SK-N-MC (cell line): ENCODE measurements at regions not wholly inside any gene's neighbourhood (a gene's known extent, or its start where the extent isn't known, plus 50 kb on each side); places are given as distances from the start of the nearest gene placed in this dataset.
"Not testable (repeated sequence)": the region's sequence is repeated elsewhere in the genome, so short reads cannot be mapped to it uniquely, and the experiment has no call there.

Source experiments
- DNase-seq: peaks from one replicate; pipeline ENCODE4 v3.0.0-alpha.2; 2011; ENCODE audit warnings: low read depth, low spot score
- H3K27ac ChIP-seq: fragments of 200-600 bp; sonication (generic); 2 replicates; pipeline ENCODE4 v1.5.1; 2016; ENCODE audit warnings: mixed run types
- H3K36me3 ChIP-seq: fragments of 200-600 bp; sonication (generic); 2 replicates; pipeline ENCODE4 v1.6.1; 2017; ENCODE audit warnings: antibody characterized with exemption, low read length, mixed read lengths; ENCODE audit not compliant: insufficient read depth
- H3K4me3 ChIP-seq: fragments of 200-600 bp; sonication (generic); 2 replicates; pipeline ENCODE4 v1.5.1; 2016
- H3K9ac ChIP-seq: fragments of 200-600 bp; sonication (generic); 2 replicates; pipeline ENCODE4 v1.8.0; 2017; ENCODE audit warnings: mixed run types, mixed read lengths; ENCODE audit not compliant: insufficient read length
- H3K9me3 ChIP-seq: fragments of 200-600 bp; sonication (generic); 2 replicates; pipeline ENCODE4 v1.6.1; 2017; ENCODE audit warnings: low read depth, mild to moderate bottlenecking, antibody characterized with exemption, low read length, moderate library complexity, mixed read lengths
- EZH2 ChIP-seq: fragments of 200-600 bp; sonication (generic); IDR thresholded peaks from one replicate; pipeline ENCODE4 v1.6.1; 2017; ENCODE audit warnings: antibody characterized with exemption
- FOXP2 ChIP-seq: optimal IDR thresholded peaks from 2 replicates; pipeline ENCODE3; 2011; ENCODE audit warnings: mild to moderate bottlenecking, moderate library complexity; ENCODE audit not compliant: insufficient read depth; ENCODE audit errors: extremely low read length, control extremely low read depth
- POLR2AphosphoS5 ChIP-seq: IDR thresholded peaks from 2 replicates; pipeline ENCODE4 v1.6.1; 2012; ENCODE audit warnings: mild to moderate bottlenecking, low read depth, low read length, borderline replicate concordance

DNA sequence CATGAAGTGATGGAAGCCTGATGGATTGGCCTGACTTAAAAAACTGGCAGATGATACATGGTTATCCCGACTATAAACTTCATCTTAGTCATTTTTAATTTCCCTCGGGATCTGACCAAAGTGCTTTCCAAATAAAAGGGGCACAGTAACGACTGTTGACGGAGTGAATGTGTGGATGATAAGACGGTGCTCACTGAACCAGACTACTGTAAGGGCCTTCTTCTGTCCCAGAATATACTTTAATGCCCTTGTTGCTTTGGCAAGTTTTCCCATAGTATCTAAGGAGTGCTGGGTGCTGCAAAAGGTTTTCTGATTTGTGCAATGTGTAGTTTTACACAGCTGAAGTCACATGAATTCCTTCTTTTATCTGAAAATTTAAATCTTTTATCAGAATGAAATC lies 373.5 kb downstream of the DSEL start:
- Histone ChIP-seq H3K36me3 (no peaks in the 10 kb centered on the region), H3K9me3 (no peaks in the 10 kb centered on the region), H3K9ac (no peak overlapping the region), H3K27ac (no peak overlapping the region), H3K4me3 (no peak overlapping the region)
- no peak for TF ChIP-seq FOXP2
- no peak for TF ChIP-seq EZH2
- TF ChIP-seq POLR2AphosphoS5 = no peak
- DNase-seq = no peak

DNA sequence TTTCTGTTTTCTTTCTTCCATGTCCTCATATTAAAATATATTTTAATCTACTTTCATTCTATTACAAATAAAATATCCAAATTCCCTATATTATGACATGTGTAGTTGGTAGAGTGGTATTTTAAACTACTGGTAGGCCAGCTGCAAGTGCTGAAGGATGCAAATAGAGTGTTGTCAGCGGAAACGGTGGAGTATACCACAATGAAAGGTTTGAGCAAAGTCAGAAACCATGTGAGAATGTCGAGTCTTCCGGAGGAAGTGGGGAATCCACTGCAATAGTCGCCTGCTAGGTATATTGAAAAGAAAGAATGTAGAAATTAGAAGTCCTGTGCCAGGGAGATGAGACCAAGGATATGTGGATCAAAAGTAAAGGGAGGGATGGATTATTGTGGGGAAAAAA lies 373.9 kb downstream of the DSEL start:
- Histone ChIP-seq H3K36me3 (no peaks in the 10 kb centered on the region), H3K9me3 (no peaks in the 10 kb centered on the region), H3K27ac (no peak overlapping the region), H3K4me3 (no peak overlapping the region), H3K9ac (no peak overlapping the region)
- no peak for DNase-seq
- no peak for TF ChIP-seq EZH2
- TF ChIP-seq FOXP2 = no peak
- TF ChIP-seq POLR2AphosphoS5 = no peak

DNA sequence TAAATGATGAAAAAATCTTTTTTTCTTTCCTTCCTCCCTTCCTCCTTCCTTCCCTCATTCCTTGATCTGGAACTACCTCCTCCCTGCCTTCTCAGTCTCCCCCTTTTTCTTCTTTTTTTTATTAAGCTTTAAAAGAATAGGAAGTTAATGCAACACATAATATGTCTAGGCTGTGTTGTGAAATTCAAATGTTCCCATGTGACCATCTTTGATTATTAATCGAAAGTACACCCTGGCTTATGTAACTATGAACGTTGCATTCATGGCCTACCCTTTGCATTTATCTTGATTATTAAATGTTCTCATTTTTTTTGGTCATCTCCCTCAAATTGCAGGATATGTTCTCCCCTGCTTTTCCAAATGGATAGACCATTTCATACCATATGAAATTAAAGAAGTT lies 376.0 kb downstream of the DSEL start:
- Histone ChIP-seq H3K9ac (no peak overlapping the region), H3K9me3 (no peaks in the 10 kb centered on the region), H3K4me3 (no peak overlapping the region), H3K36me3 (no peaks in the 10 kb centered on the region), H3K27ac (no peak overlapping the region)
- no peak for DNase-seq
- TF ChIP-seq POLR2AphosphoS5 (no peak), FOXP2 (no peak), EZH2 (no peak)

DNA sequence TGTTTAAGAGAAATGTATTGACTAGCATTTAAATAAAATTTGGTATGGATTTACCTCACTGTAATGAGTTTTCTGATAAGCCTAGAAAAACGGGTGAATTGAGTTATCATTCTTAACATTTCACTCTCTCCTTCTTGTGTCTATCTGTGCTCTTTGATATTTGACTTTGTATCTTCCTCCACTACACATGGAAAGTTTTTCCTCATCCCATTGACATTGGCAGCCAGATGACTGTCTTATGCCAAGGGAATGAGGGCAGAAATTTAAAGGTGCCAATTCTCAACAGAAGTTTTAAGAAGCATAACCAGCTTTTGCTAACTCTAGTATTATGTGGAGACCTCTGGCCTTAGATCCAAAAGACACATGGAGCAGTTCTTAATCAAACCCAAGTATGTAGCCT lies 376.6 kb downstream of the DSEL start:
- H3K4me3 ChIP-seq = no peak overlapping the region
- H3K9ac ChIP-seq = no peak overlapping the region
- no peaks in the 10 kb centered on the region for H3K9me3 ChIP-seq
- no peaks in the 10 kb centered on the region for H3K36me3 ChIP-seq
- no peak for TF ChIP-seq EZH2
- no peak for TF ChIP-seq FOXP2
- no peak for TF ChIP-seq POLR2AphosphoS5
- DNase-seq = no peak
- H3K27ac ChIP-seq = no peak overlapping the region

DNA sequence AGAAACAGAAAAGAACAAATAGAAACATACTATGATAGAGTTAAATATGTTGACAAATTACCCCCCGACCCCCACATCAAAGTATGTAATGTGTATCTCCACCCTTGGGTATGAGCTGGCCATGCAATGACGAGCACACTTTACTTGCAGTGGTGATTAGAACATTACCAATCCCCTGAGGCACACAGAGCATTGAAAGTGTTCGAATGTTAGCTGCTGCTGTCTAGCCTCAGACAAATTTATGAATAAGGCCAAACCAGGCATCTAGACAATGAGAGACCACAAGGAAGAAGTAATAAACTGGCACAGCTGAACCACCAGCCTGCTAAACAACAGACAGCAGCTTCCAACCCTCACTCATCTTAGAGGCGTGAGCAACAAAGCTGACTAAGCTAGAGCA lies 380.5 kb downstream of the DSEL start:
- H3K36me3 ChIP-seq = no peaks in the 10 kb centered on the region
- H3K27ac ChIP-seq = no peak overlapping the region
- no peak for DNase-seq
- TF ChIP-seq POLR2AphosphoS5 = no peak
- no peak for TF ChIP-seq EZH2
- TF ChIP-seq FOXP2 = no peak
- no peak overlapping the region for H3K9ac ChIP-seq
- no peaks in the 10 kb centered on the region for H3K9me3 ChIP-seq
- H3K4me3 ChIP-seq = no peak overlapping the region

DNA sequence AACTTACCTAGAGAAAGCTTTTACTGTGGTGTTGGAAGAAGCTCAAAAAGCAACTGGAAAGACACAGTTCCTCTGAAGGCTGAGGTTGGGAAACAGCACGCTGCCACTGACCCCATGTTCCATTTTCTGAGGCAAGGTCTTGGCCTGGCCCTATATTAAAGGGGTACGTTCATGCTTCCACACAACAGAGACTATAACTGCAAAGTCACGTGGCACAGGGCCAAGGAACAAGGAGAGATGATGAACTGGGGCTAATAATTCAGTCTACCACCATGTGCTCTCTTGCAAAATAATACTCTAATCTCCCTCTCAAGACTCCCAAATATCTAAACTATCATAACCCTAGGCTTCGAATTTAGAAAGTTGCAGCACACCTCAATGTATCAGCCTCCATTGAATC lies 381.6 kb downstream of the DSEL start:
- H3K9me3 ChIP-seq = no peaks in the 10 kb centered on the region
- H3K4me3 ChIP-seq = no peak overlapping the region
- no peak for DNase-seq
- no peaks in the 10 kb centered on the region for H3K36me3 ChIP-seq
- TF ChIP-seq FOXP2 (no peak), EZH2 (no peak), POLR2AphosphoS5 (no peak)
- no peak overlapping the region for H3K27ac ChIP-seq
- no peak overlapping the region for H3K9ac ChIP-seq

DNA sequence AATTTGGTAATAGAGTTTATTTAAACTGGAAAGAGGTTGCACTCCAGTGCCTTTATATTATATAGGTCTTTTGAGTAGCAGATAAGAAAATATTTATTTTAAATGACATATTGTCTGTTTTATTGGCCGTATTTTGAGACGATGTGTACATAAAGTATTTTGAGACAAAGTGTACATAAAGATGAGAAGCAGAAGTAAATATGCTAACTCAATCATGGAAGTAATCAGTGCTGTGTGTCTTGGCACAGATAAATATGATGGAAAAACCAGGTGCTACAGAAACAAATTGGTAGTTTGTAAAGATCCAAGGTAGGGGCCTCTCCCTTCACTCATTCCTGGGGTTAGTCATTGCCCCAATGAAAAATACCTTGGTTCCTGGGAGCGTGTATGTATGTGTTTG lies 382.9 kb downstream of the DSEL start:
- Histone ChIP-seq H3K9me3 (no peaks in the 10 kb centered on the region), H3K27ac (no peak overlapping the region), H3K9ac (no peak overlapping the region), H3K36me3 (no peaks in the 10 kb centered on the region), H3K4me3 (no peak overlapping the region)
- DNase-seq = no peak
- no peak for TF ChIP-seq EZH2
- no peak for TF ChIP-seq FOXP2
- no peak for TF ChIP-seq POLR2AphosphoS5

DNA sequence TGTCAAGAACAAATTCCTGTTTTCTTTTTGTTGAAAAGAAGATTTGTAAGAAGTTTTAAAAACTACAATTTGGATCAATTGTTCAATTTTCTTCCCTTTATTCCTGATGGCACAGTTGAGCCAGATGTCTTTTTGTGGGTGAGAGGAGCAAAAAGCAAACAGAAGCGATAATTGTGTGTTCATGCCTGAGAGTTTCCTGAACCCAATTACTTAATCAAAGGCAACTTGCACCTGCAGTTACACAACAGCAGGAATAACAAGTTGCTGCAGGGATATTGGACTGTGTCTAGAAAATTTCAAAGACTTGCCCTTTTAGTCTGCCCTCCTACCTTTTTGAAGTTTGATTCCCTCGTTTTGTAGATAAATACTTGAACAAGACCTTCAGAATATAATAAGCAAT lies 383.6 kb downstream of the DSEL start:
- Histone ChIP-seq H3K36me3 (no peaks in the 10 kb centered on the region), H3K4me3 (no peak overlapping the region), H3K27ac (no peak overlapping the region), H3K9me3 (no peaks in the 10 kb centered on the region), H3K9ac (no peak overlapping the region)
- TF ChIP-seq EZH2 (no peak), FOXP2 (no peak), POLR2AphosphoS5 (no peak)
- DNase-seq = no peak

DNA sequence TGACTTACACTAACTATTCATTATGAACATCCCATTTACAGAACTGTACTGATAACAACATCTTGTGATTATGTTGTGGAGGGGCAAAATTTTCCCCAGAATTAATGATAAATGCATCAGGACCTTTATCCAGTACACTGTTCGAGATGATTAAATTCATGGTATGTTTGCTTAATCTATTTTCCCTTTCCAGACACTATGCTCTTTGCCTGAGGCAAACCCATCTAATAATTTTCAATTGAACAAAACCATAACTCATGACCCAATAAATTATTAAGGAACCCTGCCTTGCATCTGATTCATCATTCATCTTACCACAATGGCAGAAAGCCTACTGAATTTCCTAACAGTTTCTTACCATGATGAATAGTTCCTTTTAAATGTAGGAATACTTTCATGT lies 385.0 kb downstream of the DSEL start:
- no peaks in the 10 kb centered on the region for H3K9me3 ChIP-seq
- no peak overlapping the region for H3K27ac ChIP-seq
- no peak overlapping the region for H3K4me3 ChIP-seq
- H3K9ac ChIP-seq = no peak overlapping the region
- no peaks in the 10 kb centered on the region for H3K36me3 ChIP-seq
- TF ChIP-seq POLR2AphosphoS5 (peak; percentile 24; the same call in 1 of the 2 replicates), FOXP2 (no peak)
- peak; percentile 66 for DNase-seq

DNA sequence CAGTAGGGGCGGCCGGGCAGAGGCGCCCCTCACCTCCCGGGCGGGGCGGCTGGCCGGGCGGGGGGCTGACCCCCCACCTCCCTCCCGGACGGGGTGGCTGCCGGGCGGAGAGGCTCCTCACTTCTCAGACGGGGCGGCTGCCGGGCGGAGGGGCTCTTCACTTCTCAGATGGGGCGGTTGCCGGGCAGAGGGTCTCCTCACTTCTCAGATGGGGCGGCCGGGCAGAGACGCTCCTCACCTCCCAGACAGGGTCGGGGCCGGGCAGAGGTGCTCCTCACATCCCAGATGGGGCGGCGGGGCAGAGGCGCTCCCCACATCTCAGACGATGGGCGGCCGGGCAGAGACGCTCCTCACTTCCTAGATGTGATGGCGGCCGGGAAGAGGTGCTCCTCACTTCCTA lies 389.8 kb downstream of the DSEL start:
- H3K36me3 ChIP-seq, H3K4me3 ChIP-seq, H3K9me3 ChIP-seq, H3K27ac ChIP-seq, H3K9ac ChIP-seq, DNase-seq: not testable (repeated sequence)
